Activated naive CD4-positive, alpha-beta T cell treated with anti-CD3 and anti-CD28 coated beads, Interleukin-2, amount 50 U/mL, for 72 hours (primary cell): ENCODE measurements at regions not wholly inside any gene's neighbourhood (a gene's known extent, or its start where the extent isn't known, plus 50 kb on each side); places are given as distances from the start of the nearest gene placed in this dataset.
"Not testable (repeated sequence)": the region's sequence is repeated elsewhere in the genome, so short reads cannot be mapped to it uniquely, and the experiment has no call there.

Experiments used
- ATAC-seq, 2 donors: fragments of 150-1000 bp; cut with Tn5 transposase; 2 replicates each; pipeline ENCODE4 v1.10.0; 2021; ENCODE audit warnings: mild to moderate bottlenecking in 2 of 2, moderate library complexity in 2 of 2
- DNase-seq, 2 donors: peaks; one replicate each; pipeline ENCODE4 v3.0.0; 2021 to 2022; ENCODE audit warnings: low spot score in 2 of 2
- H3K27ac Mint-ChIP-seq, 2 donors: one replicate each; pipeline ENCODE4 v1.8.0; 2022; ENCODE audit warnings: mild to moderate bottlenecking in 2 of 2, mixed read lengths in 2 of 2
- H3K36me3 Mint-ChIP-seq, 2 donors: one replicate each; pipeline ENCODE4 v1.8.0; 2022; ENCODE audit warnings: mixed read lengths in 2 of 2
- H3K9me3 Mint-ChIP-seq, 2 donors: one replicate each; pipeline ENCODE4 v1.8.0; 2022; ENCODE audit warnings: mixed read lengths in 2 of 2

- H3K9me3 Mint-ChIP-seq = peaks cover 0 to 9% of the 10 kb centered on the region in 2 donors
- peaks cover 0 to 4% of the 10 kb centered on the region in 2 donors for H3K36me3 Mint-ChIP-seq
- ATAC-seq (no peak), DNase-seq (no peak)
- no peak overlapping the region for H3K27ac Mint-ChIP-seq
Observed at GRCh38 chr2:36302911-36303310, 52.7 kb upstream of the CRIM1 start.

GRCh38 chr2:36301843-36302242, 53.7 kb upstream of the CRIM1 start:
- Mint-ChIP-seq H3K27ac (no peak overlapping the region), H3K36me3 (peaks cover 0 to 4% of the 10 kb centered on the region in 2 donors), H3K9me3 (peaks cover 0 to 9% of the 10 kb centered on the region in 2 donors)
- no peak for ATAC-seq
- no peak for DNase-seq

- no peak for DNase-seq
- no peak for ATAC-seq
- Mint-ChIP-seq H3K27ac (no peak overlapping the region), H3K36me3 (peaks cover 0 to 4% of the 10 kb centered on the region in 2 donors), H3K9me3 (peaks cover 0 to 9% of the 10 kb centered on the region in 2 donors)
Observed at GRCh38 chr2:36300697-36301096, 54.9 kb upstream of the CRIM1 start.

GRCh38 chr2:36296798-36297197, 58.8 kb upstream of the CRIM1 start:
- DNase-seq (no peak), ATAC-seq (no peak)
- Mint-ChIP-seq H3K9me3 (no peaks in the 10 kb centered on the region), H3K27ac (no peak overlapping the region), H3K36me3 (no peaks in the 10 kb centered on the region)

GRCh38 chr2:36294316-36294721, 61.3 kb upstream of the CRIM1 start:
- peak; percentile 43 to 86 for ATAC-seq
- no peaks in the 10 kb centered on the region for H3K36me3 Mint-ChIP-seq
- no peak for DNase-seq
- H3K9me3 Mint-ChIP-seq = no peaks in the 10 kb centered on the region
- H3K27ac Mint-ChIP-seq = no peak overlapping the region

- no peaks in the 10 kb centered on the region for H3K36me3 Mint-ChIP-seq
- ATAC-seq (no peak), DNase-seq (no peak)
- peaks cover 3 to 11% of the 10 kb centered on the region in 2 donors for H3K9me3 Mint-ChIP-seq
- H3K27ac Mint-ChIP-seq = no peak overlapping the region
Observed at GRCh38 chr2:36290306-36290856, 65.2 kb upstream of the CRIM1 start.

- Mint-ChIP-seq H3K36me3 (no peaks in the 10 kb centered on the region), H3K9me3 (peaks cover 3 to 14% of the 10 kb centered on the region in 2 donors), H3K27ac (no peak overlapping the region)
- DNase-seq (no peak), ATAC-seq (no peak)
Observed at GRCh38 chr2:36289731-36290130, 65.8 kb upstream of the CRIM1 start.

- H3K9me3 Mint-ChIP-seq = peaks cover 3 to 23% of the 10 kb centered on the region in 2 donors
- DNase-seq = peak in 1 of 2 donors; percentile 12
- no peak overlapping the region for H3K27ac Mint-ChIP-seq
- H3K36me3 Mint-ChIP-seq = peaks cover 0 to 5% of the 10 kb centered on the region in 2 donors
- ATAC-seq = peak; percentile 85 to 91
Observed at GRCh38 chr2:36287363-36288275, 68.0 kb upstream of the CRIM1 start.

GRCh38 chr2:36279506-36279905, 76.1 kb upstream of the CRIM1 start:
- DNase-seq, ATAC-seq, H3K27ac Mint-ChIP-seq: not testable (repeated sequence)
- H3K9me3 Mint-ChIP-seq = peaks cover 11 to 35% of the 10 kb centered on the region in 2 donors
- peaks cover 15 to 19% of the 10 kb centered on the region in 2 donors for H3K36me3 Mint-ChIP-seq

- Mint-ChIP-seq H3K27ac (no peak overlapping the region), H3K9me3 (peaks cover 11 to 28% of the 10 kb centered on the region in 2 donors), H3K36me3 (peaks cover 14 to 15% of the 10 kb centered on the region in 2 donors)
- ATAC-seq (peak; percentile 56 to 64), DNase-seq (no peak)
Observed at GRCh38 chr2:36277881-36278523, 77.6 kb upstream of the CRIM1 start.

- Mint-ChIP-seq H3K27ac (peak overlapping the region in 1 of 2 donors; percentile 62), H3K9me3 (peaks cover 10 to 27% of the 10 kb centered on the region in 2 donors), H3K36me3 (peaks cover 13 to 14% of the 10 kb centered on the region in 2 donors)
- DNase-seq (peak in 1 of 2 donors; percentile 21), ATAC-seq (peak; percentile 94 to 99)
Observed at GRCh38 chr2:36277146-36277808, 78.3 kb upstream of the CRIM1 start.

GRCh38 chr2:36271266-36271665, 84.3 kb upstream of the CRIM1 start:
- Mint-ChIP-seq H3K36me3 (peaks cover 12 to 15% of the 10 kb centered on the region in 2 donors), H3K9me3 (peaks cover 12 to 22% of the 10 kb centered on the region in 2 donors), H3K27ac (no peak overlapping the region)
- ATAC-seq (no peak), DNase-seq (no peak)

- Mint-ChIP-seq H3K9me3 (peaks cover 15 to 19% of the 10 kb centered on the region in 2 donors), H3K36me3 (peaks cover 14 to 19% of the 10 kb centered on the region in 2 donors), H3K27ac (no peak overlapping the region)
- ATAC-seq (no peak), DNase-seq (no peak)
Observed at GRCh38 chr2:36270758-36271157, 84.8 kb upstream of the CRIM1 start.

GRCh38 chr2:36267194-36267593, 88.4 kb upstream of the CRIM1 start:
- no peak for DNase-seq
- H3K36me3 Mint-ChIP-seq = peaks cover 14 to 19% of the 10 kb centered on the region in 2 donors
- no peak for ATAC-seq
- H3K27ac Mint-ChIP-seq = no peak overlapping the region
- H3K9me3 Mint-ChIP-seq = peaks cover 16 to 21% of the 10 kb centered on the region in 2 donors

GRCh38 chr2:36266536-36267121, 88.9 kb upstream of the CRIM1 start:
- ATAC-seq (no peak), DNase-seq (no peak)
- Mint-ChIP-seq H3K9me3 (peaks cover 16 to 21% of the 10 kb centered on the region in 2 donors), H3K36me3 (peaks cover 14 to 19% of the 10 kb centered on the region in 2 donors), H3K27ac (no peak overlapping the region)

GRCh38 chr2:36262581-36262980, 93.0 kb upstream of the CRIM1 start:
- DNase-seq (no peak), ATAC-seq (no peak)
- peaks cover 14 to 16% of the 10 kb centered on the region in 2 donors for H3K36me3 Mint-ChIP-seq
- H3K9me3 Mint-ChIP-seq = peaks cover 14 to 21% of the 10 kb centered on the region in 2 donors
- H3K27ac Mint-ChIP-seq = no peak overlapping the region
